Kidney epithelial cell (primary cell): ENCODE measurements at regions not wholly inside any gene's neighbourhood (a gene's known extent, or its start where the extent isn't known, plus 50 kb on each side); places are given as distances from the start of the nearest gene placed in this dataset.

Experiments used
- DNase-seq: peaks from one replicate; pipeline ENCODE4 v3.0.0-alpha.2; 2010; ENCODE audit warnings: low read depth
- H3K27me3 ChIP-seq: 2 replicates; pipeline ENCODE4 v1.6.0; 2011; ENCODE audit warnings: low read length; ENCODE audit not compliant: control insufficient read depth, insufficient read depth
- H3K36me3 ChIP-seq: 2 replicates; pipeline ENCODE4 v1.5.1; 2011; ENCODE audit warnings: low read length; ENCODE audit not compliant: control insufficient read depth, insufficient read depth
- H3K4me3 ChIP-seq: 2 replicates; pipeline ENCODE4 v1.5.1; 2011; ENCODE audit warnings: low read depth, mild to moderate bottlenecking, control low read depth, low read length
- TF ChIP-seq, protein P1 (sequence below): IDR thresholded peaks from 2 replicates; pipeline ENCODE4 v1.5.1; 2011; ENCODE audit warnings: mild to moderate bottlenecking, moderate library complexity, low read length, control low read depth, inconsistent platforms; ENCODE audit not compliant: insufficient read depth, poor library complexity, severe bottlenecking

DNA sequence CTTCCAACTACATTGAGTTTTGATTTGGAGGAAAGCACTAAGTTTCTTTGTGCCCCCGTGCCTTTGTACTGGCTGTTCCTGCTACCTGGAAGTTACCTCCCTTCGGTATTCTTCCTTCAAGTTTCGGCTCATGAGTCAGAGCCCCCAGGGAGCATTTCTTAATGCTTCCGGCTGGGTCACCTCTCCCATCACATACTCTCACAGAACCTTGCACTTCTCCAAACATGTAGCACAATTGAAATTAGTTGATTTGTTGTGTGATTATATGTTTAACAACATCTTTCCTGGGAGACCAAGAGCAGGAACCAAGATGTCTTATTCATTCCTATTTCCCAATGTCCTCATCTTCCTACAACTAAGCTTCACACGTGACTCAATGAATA is 158.6 kb upstream of the CDH5 start:
- TF ChIP-seq, protein P1, sequence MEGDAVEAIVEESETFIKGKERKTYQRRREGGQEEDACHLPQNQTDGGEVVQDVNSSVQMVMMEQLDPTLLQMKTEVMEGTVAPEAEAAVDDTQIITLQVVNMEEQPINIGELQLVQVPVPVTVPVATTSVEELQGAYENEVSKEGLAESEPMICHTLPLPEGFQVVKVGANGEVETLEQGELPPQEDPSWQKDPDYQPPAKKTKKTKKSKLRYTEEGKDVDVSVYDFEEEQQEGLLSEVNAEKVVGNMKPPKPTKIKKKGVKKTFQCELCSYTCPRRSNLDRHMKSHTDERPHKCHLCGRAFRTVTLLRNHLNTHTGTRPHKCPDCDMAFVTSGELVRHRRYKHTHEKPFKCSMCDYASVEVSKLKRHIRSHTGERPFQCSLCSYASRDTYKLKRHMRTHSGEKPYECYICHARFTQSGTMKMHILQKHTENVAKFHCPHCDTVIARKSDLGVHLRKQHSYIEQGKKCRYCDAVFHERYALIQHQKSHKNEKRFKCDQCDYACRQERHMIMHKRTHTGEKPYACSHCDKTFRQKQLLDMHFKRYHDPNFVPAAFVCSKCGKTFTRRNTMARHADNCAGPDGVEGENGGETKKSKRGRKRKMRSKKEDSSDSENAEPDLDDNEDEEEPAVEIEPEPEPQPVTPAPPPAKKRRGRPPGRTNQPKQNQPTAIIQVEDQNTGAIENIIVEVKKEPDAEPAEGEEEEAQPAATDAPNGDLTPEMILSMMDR, result no peak
- no peaks in the 10 kb centered on the region for H3K27me3 ChIP-seq
- DNase-seq, result no peak

DNA sequence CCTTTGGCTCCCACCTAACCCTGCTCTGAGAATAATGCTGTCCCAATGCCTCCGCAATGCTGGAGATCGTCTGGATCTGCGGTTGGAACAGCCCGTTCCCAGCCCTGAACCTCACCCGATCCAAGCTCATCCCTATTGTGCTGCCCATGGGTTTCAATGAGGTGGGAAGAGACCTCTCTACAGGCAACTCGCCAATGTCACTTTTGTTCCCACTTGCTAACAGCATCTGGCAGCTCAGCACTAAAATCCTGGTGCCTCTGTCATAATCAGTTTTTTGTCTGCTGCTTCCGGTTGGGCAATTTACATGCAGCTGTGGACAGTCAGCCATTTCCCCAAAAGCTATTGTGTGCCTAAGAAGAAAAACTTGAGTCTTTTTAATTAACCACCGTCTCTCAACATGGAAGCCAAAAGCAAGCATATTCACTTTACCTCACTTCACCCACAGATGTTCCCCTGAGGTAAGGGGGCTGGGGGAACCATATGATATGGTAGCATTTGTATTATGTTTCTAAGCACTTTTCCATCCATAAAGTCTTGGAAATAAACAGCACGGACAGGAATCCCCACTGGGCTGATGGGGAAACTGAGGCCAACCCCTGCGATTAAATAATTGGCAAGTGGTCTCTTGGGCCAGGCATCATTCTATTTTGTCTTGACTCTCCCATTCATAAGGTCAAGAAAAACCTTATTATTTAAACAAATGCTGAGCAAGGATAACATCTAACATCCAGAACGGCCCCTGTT is 159.2 kb upstream of the CDH5 start:
- DNase-seq, result no peak
- TF ChIP-seq, protein P1, result no peak
- Histone ChIP-seq H3K4me3 (no peak overlapping the region), H3K27me3 (no peaks in the 10 kb centered on the region), H3K36me3 (no peaks in the 10 kb centered on the region)

More for the DNA sequence above, 158.6 kb upstream of the CDH5 start:
- no peak overlapping the region for H3K4me3 ChIP-seq
- no peaks in the 10 kb centered on the region for H3K36me3 ChIP-seq

DNA sequence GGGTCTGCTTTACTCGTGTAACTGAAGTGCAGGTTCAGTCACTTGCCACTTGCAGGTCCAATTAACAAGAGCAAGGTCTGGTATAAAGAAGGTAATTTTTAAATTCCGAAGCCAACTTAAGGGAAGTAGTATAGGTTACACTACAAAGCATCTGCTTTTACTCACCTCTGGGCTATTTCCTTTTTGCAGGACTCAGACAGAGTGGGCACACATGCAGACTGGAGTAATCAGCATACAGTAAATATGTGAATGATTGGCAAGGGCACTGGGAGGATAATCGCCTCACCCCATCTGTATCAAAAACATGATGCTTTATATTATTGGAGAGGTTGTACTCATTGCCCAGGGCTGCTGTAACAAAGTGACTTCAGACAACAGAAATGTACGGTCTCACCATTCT is 160.1 kb upstream of the CDH5 start:
- TF ChIP-seq, protein P1, result no peak
- H3K27me3 ChIP-seq, result no peaks in the 10 kb centered on the region

DNA sequence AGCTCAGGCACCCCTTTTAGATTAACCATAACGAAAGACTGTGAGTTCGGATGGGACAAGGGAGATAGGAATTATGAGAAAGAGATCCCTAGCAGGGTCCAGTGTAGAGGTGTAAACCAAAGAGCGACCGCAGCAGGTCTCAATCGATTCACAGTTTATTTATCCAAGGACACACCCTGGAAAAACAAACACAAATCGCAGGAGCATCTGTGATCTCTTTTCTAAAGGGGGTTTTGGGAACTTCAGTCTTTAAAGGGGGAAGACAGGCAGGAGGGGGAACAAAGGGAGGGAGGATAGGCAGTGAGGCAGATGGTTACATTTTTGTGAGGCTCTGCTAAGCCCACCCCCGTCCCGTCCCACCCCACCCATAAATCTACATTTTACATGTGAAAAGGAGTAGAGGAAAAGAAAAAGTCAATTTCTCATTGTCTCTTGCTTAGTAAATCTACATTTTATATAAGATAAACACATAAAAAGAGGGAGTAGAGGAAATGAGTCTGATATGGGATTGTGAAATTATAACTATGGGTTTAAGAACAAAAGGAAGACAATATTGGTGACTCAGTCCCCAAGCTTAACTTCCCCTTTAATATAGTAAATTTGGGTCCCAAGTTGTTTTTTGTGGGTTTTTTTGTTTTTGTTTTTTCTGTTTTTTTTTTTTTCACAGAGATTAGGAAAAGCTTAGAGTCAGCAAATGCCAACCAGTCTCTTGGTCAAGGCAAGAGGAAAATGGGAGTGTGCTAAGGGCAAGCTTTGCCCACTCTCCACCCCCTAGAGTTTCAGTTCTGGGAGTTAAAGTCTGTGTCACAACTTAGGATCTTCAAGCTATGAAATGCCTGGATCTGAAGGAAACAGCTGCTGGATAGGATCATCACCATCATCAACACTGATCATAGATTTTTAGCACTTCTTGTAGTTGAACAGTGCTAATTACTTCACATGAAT is 160.9 kb upstream of the CDH5 start:
- Histone ChIP-seq H3K4me3 (no peak overlapping the region), H3K36me3 (no peaks in the 10 kb centered on the region), H3K27me3 (no peaks in the 10 kb centered on the region)
- TF ChIP-seq, protein P1, result no peak
- no peak for DNase-seq

More for the DNA sequence above, 160.1 kb upstream of the CDH5 start:
- H3K36me3 ChIP-seq, result no peaks in the 10 kb centered on the region
- no peak overlapping the region for H3K4me3 ChIP-seq
- DNase-seq, result no peak

GRCh38 chr16:66204756-66205155 is 161.7 kb upstream of the CDH5 start:
- Histone ChIP-seq H3K27me3 (no peaks in the 10 kb centered on the region), H3K36me3 (no peaks in the 10 kb centered on the region), H3K4me3 (no peak overlapping the region)
- DNase-seq, result no peak
- TF ChIP-seq, protein P1, result no peak
